HL-60 (cell line): ENCODE measurements at regions not wholly inside any gene's neighbourhood (a gene's known extent, or its start where the extent isn't known, plus 50 kb on each side); places are given as distances from the start of the nearest gene placed in this dataset.

ENCODE experiments used
- POLR2AphosphoS5 ChIP-seq: IDR thresholded peaks from 2 replicates; pipeline ENCODE4 v1.6.1; 2012; ENCODE audit warnings: low read depth
- REST ChIP-seq: IDR thresholded peaks from 2 replicates; pipeline ENCODE4 v1.6.1; 2012; ENCODE audit warnings: low read depth; ENCODE audit not compliant: insufficient replicate concordance
- TF ChIP-seq, protein P1 (sequence below): IDR thresholded peaks from one replicate; pipeline ENCODE4 v1.5.1; 2011; ENCODE audit warnings: low read length, control low read depth, inconsistent platforms; ENCODE audit not compliant: insufficient read depth

GRCh38 chr1:116268211-116268610 is 104.8 kb upstream of the ATP1A1 start:
- TF ChIP-seq, protein P1, sequence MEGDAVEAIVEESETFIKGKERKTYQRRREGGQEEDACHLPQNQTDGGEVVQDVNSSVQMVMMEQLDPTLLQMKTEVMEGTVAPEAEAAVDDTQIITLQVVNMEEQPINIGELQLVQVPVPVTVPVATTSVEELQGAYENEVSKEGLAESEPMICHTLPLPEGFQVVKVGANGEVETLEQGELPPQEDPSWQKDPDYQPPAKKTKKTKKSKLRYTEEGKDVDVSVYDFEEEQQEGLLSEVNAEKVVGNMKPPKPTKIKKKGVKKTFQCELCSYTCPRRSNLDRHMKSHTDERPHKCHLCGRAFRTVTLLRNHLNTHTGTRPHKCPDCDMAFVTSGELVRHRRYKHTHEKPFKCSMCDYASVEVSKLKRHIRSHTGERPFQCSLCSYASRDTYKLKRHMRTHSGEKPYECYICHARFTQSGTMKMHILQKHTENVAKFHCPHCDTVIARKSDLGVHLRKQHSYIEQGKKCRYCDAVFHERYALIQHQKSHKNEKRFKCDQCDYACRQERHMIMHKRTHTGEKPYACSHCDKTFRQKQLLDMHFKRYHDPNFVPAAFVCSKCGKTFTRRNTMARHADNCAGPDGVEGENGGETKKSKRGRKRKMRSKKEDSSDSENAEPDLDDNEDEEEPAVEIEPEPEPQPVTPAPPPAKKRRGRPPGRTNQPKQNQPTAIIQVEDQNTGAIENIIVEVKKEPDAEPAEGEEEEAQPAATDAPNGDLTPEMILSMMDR, result no peak
- TF ChIP-seq POLR2AphosphoS5 (no peak), REST (no peak)
